ENCODE measurements at regions not wholly inside any gene's neighbourhood (a gene's known extent, or its start where the extent isn't known, plus 50 kb on each side); places are given as distances from the start of the nearest gene placed in this dataset.

DNA sequence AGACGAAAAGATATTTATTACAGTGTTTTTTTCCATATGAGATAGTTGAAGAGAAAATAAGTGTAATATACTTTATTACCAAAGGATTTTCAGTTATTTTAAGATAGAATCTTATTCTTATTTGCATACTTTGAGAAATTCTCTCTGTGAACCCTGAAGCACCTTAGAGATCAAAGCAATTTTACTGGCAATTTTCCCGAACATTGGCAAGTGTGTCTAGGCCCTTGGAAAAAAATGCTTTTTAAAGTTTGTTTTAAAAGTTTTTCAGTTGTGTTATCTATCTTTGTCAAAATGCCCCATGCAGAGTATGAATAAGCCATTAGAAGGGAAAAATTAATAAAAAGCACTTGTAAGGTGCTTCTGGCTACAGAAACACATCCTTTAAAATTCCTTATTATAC, 276.8 kb upstream of the HSF2 start:
- no peak for DNase-seq (ENCODE audit: low spot score)

GRCh38 chr6:122124908-122125307, 274.5 kb upstream of the HSF2 start:
- DNase-seq (ENCODE audit: low spot score): no peak

GRCh38 chr6:122126894-122127293, 272.6 kb upstream of the HSF2 start:
- no peak for DNase-seq (ENCODE audit: low spot score)

DNA sequence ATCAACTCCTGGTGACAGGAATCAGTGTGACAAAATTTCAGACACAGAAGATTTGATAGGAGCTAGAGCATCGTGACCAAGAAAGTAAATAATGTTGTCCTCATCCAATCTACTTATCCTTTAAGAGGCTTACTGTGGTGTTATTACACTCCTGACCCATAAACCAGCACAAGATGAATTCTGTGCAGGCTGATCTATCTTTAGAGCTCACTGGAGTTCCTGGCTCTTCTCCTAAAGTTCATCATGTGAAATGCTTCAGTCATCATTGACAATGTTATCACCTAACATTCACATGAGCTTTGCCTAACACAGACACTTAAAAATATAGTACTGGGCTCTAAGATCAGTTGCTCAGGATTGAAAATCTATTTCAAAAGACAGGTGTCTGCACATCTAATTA, 271.0 kb upstream of the HSF2 start:
- DNase-seq (ENCODE audit: low spot score): no peak

DNA sequence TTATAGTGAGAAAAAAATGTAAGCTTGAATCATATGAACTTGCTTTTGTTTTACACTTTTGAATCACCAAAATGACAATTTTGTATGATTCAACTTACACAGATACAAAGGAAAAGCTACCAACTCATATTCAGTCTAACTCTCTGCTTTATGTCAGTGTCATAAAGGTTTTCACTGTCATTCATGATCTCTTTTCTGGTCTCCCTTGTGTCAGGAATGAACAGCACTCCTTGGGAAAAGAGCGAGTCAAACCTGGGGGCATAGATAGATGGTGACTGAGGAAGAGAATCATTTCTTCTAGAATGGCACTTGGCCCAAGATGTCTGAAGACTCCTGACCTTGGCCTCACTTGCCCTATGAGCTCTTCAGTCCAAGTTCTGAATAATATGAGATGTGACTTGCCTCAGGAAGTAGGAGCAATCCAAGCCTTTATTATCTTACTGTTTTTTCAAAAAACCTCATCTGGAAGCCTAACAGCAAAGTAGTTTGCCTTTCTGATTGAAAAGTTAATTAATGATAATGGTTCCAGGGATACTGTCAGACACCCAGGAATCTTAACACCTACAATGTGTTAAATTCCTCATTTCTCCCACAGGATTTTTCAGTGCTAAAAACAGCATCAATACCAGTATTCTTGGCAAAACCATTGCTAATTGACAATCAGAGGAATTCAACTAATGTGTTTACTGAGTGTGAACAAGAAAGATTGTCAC, 270.0 kb upstream of the HSF2 start:
- DNase-seq (ENCODE audit: low spot score): no peak

GRCh38 chr6:122130026-122130348, 269.5 kb upstream of the HSF2 start:
- peak; percentile 17 for DNase-seq (ENCODE audit: low spot score)

DNA sequence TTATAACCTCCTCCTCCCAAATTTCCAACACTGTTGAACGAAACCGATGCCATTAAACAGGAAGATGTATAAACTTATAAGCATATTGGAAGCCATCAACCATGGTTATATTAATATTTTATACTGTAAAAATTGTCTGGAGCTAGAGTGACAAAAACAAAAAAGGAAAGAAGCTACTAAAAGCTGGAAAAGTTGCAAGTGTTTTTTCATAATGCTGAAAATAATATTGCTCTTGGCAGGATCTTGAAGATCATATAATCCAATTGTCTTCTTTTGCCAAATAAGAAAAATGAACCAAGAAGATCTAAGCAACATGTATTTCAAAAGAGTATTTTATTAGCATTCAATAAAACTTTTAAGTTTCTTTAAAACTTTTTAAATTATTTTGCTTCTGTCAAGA, 268.9 kb upstream of the HSF2 start:
- DNase-seq (ENCODE audit: low spot score): no peak

GRCh38 chr6:122136386-122136785, 263.1 kb upstream of the HSF2 start:
- DNase-seq (ENCODE audit: low spot score): no peak

GRCh38 chr6:122140031-122140430, 259.4 kb upstream of the HSF2 start:
- no peak for DNase-seq (ENCODE audit: low spot score)

- no peak for DNase-seq (ENCODE audit: low spot score)
Observed at GRCh38 chr6:122141246-122141645, 258.2 kb upstream of the HSF2 start.

GRCh38 chr6:122143813-122144601, 255.4 kb upstream of the HSF2 start:
- DNase-seq (ENCODE audit: low spot score): no peak

DNA sequence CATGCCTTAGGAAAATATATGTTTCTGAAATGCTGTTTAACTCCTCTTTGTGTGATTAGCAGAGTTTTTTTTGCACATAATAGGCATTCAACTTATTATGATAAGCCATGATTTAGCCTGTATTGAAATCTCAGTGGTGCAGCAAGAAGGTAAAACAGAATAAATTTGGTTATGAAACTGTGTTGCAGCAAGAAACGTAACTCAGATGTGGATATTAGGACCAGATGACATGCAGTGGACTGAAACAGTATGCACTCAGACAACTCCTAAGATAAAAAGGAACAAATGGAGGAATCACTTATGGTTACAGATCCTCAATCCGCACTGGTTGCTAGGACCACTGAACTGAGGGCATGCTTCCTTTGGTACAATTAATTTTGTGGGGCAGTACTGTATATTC, 254.2 kb upstream of the HSF2 start:
- no peak for DNase-seq (ENCODE audit: low spot score)

DNA sequence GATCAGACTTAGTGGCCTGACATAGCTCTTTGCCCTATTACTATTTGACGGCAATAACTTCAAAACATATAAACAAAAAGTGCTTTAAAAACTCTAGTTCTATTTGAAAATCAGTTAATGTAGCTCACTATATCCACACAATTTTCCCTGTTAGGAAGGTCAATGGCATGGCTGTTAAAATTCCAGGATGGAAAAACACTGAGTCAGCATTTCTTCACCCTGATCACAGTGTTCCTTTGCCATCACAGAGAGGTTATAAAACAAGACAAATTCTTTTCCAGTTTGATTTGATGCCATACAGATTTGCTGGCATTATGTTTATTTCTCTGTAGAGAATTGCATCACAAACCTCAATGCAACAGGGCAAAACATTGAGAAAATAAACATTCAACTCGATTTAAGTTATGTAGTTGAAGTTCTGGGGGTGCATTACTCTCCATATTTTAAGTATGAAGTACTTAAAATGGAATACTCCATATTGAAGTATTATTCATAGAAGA, 253.7 kb upstream of the HSF2 start:
- DNase-seq (ENCODE audit: low spot score): no peak

GRCh38 chr6:122147291-122147690, 252.2 kb upstream of the HSF2 start:
- DNase-seq (ENCODE audit: low spot score): no peak

GRCh38 chr6:122151066-122151465, 248.4 kb upstream of the HSF2 start:
- DNase-seq (ENCODE audit: low spot score): no peak

DNA sequence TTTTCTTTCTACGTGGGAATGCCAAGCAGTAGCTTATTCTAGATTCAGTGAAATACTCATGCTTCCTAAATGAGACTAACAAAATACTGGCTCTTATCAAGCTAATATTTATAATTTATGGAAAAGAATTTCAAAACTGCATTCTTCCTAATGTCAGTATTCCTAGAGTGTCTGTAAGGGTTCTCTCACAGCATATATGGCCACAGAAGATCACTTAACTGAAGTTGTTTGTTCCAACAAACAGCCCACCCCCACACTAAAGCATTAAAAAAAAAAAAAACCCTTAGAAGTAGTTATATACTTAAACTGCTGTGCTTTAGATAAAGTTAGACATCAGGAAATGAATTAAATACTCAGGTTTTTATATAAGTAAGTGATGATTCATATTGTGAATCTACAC, 247.7 kb upstream of the HSF2 start:
- no peak for DNase-seq (ENCODE audit: low spot score)

DNA sequence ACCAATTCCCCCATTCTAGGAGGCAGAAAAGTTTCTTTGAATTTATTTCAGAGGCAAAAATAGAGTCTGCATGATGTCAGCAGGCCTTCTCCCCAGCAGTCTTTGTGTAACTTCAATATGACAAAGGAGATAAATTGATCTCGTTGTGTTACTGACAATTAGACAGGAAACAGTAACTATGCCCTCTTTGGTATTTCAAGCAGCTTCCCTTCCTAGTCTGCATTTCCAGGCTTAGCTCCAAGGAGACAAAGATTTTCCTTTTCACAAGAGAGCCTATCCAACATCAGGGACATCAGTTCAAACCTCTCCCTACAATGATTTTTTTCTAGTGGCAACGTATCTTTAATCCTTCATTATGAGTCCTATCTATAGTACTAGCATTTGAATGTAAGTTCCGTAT, 245.9 kb upstream of the HSF2 start:
- DNase-seq (ENCODE audit: low spot score): no peak

- no peak for DNase-seq (ENCODE audit: low spot score)
Observed at GRCh38 chr6:122154155-122154554, 245.3 kb upstream of the HSF2 start.

GRCh38 chr6:122154912-122155575, 244.4 kb upstream of the HSF2 start:
- DNase-seq (ENCODE audit: low spot score): no peak

DNA sequence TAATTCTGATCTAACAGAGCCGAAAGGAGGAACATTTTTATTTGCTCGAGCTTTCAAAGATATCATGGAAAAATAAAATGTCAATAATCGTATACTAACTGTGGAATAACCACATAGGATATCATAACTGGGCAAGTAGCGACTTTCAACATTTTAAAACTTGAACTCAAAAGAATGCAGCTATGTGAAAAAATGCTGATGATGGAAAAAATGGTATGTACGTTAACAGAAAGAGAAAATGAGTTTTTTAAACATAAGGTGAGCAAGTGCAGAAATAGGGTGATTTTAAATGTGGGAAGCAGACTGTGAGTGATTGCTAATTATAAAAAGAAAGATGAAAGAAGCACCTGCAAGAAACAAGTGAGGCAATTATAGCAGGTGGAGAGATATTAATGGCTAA, 238.3 kb upstream of the HSF2 start:
- DNase-seq (ENCODE audit: low spot score): no peak

DNA sequence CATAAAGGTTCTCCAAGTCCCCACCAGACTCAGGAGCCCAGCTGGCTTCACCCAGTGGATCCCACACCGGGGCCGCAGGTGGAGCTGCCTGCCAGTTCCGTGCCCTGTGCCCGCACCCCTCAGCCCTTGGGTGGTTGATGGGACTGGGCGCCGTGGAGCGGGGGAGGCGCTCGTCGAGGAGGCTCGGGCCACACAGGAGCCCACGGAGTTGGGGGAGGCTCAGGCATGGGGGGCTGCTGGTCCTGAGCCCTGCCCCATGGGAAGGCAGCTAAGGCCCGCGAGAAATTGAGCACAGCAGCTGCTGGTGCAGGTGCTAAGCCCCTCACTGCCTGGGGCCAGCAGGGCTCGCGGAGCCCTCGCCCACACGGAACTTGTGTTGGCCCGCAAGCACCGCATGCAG, 234.4 kb upstream of the HSF2 start:
- DNase-seq (ENCODE audit: low spot score): no peak

DNA sequence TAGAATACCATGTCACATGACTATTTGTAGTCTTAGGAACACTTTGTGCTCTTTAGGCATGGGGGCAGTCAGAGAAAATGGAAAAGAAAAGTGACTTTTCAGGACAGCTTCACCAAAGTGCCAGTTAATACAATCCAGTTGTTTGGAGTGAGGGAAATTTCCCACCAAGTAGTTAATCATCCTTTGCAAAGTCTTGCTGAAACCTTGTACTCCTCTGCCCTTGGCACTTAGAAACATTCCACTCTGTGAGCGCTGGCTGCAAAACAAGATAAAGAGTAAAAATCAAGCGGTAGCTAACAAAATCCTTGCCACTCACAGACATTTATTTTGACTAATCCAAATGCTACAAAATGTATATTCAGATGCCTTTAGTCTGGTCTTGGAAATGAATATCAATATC, 229.2 kb upstream of the HSF2 start:
- no peak for DNase-seq (ENCODE audit: low spot score)

GRCh38 chr6:122178988-122179387, 220.5 kb upstream of the HSF2 start:
- DNase-seq (ENCODE audit: low spot score): no peak
